ENCODE measurements at regions not wholly inside any gene's neighbourhood (a gene's known extent, or its start where the extent isn't known, plus 50 kb on each side); places are given as distances from the start of the nearest gene placed in this dataset.

DNA sequence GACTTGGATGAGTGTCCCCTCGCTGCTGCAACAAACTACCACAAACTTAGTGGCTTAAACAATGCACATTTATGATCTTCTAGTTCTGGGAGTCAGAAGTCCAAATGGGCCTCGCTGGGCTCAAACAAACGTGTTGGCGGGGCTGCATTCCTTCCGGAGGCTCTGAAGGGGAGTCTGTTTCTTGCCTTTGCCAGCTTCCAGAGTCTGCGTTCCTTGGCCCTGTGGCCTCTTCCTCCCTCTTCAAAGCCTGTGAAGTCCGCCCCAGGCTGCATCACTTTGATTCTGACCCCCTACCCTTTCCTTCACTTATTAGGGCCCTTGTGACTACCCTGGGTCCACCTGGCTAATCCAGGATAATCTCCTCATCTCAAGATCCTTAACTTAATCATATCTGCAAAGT is 80.3 kb upstream of the NECTIN1 start:
- TF ChIP-seq EZH2 (IDR thresholded peaks at IDR 0.05; ENCODE audit: borderline replicate concordance, low read length) = no peak
- TF ChIP-seq, protein P1, sequence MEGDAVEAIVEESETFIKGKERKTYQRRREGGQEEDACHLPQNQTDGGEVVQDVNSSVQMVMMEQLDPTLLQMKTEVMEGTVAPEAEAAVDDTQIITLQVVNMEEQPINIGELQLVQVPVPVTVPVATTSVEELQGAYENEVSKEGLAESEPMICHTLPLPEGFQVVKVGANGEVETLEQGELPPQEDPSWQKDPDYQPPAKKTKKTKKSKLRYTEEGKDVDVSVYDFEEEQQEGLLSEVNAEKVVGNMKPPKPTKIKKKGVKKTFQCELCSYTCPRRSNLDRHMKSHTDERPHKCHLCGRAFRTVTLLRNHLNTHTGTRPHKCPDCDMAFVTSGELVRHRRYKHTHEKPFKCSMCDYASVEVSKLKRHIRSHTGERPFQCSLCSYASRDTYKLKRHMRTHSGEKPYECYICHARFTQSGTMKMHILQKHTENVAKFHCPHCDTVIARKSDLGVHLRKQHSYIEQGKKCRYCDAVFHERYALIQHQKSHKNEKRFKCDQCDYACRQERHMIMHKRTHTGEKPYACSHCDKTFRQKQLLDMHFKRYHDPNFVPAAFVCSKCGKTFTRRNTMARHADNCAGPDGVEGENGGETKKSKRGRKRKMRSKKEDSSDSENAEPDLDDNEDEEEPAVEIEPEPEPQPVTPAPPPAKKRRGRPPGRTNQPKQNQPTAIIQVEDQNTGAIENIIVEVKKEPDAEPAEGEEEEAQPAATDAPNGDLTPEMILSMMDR (conservative IDR thresholded peaks at IDR 0.05 in 1 of 2, IDR thresholded peaks at IDR 0.05 in 1 of 2; ENCODE audit: extremely low read depth in 1 of 2, insufficient read depth in 1 of 2, low read depth in 1 of 2, low read length in 2 of 2) = no peak
